Islet precursor cell (in vitro differentiated cells): ENCODE measurements at regions not wholly inside any gene's neighbourhood (a gene's known extent, or its start where the extent isn't known, plus 50 kb on each side); places are given as distances from the start of the nearest gene placed in this dataset.
"Not testable (repeated sequence)": the region's sequence is repeated elsewhere in the genome, so short reads cannot be mapped to it uniquely, and the experiment has no call there.

ENCODE experiments used
- DNase-seq: peaks from one replicate; pipeline ENCODE4 v3.0.0-alpha.2; 2018

DNA sequence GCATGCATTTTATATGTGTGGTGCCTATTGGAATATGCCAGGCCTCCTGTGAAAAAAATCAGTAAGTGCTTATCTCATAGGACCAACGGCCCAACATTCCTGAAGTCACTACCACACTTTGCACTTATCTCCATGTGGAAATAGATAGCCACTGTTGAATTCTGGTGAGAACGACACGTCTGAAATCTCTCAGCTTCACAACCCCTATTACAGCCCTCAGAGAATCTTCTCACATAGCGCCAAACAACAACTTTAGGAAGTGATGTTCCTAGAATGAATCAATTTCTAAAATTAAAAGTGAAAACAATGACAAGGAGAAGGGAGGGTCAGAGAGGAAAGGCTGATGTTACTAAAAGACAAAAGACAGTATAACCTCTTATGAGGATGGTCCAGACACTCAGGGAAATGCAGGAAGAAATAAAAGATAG is 270.8 kb upstream of the BTG1 start:
- DNase-seq = no peak

DNA sequence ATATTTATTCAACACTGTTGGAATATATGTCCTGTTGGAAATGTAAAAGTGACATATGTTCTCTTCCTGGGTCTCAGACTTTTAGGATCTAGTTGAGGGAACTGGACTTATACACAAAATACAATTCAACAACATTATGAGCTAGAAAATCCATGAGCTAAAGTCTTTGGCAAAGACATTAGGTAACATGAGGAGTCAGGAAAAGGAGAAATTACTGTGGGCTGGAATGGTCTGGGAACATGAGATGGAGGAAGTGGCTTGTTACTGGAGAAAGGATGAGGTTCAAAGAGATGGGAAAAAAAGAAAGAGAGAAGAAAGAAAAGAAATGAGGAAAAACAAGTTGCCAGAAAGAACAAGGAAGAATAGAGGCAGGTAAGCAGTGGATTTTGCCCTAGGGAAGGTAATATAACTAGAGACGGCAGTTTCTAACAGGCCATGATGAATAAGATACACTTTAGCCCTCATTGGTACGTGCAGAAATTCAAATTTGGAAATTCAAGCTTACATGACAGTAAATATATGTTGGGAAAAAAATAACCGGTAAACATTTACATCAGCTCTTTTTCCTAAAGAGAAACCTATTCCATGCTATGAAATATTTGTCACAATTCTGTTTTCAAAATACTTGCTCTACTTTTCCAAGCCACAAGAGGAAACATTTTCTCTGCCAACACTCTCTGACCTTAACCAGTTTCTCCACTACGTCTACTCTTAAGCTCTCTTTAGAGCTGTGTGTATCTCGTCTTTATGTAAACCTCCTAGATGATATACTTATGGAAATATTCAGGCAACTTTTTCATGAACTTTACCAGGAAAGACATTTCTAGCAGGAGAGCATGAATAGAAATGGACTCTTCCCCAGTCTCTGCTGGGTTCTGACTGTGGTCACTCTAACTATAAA is 268.8 kb upstream of the BTG1 start:
- no peak for DNase-seq

DNA sequence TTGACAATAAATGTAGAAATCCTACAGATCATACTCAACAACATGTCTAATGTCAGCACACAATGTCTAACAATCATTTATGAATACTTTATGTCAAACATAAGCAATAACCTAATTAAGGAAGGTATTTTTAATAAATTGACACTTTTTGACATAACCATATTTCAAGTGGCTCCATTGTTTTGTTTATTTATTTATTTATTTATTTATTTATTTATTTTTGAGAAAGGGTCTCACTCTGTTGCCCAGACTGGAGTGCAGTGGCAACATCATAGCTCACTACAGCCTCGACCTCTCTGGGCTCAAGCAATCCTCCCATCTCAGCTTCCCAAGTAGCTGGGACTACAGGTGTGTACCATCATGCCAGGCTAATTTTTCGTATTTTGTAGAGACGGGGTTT is 267.6 kb upstream of the BTG1 start:
- DNase-seq = no peak

DNA sequence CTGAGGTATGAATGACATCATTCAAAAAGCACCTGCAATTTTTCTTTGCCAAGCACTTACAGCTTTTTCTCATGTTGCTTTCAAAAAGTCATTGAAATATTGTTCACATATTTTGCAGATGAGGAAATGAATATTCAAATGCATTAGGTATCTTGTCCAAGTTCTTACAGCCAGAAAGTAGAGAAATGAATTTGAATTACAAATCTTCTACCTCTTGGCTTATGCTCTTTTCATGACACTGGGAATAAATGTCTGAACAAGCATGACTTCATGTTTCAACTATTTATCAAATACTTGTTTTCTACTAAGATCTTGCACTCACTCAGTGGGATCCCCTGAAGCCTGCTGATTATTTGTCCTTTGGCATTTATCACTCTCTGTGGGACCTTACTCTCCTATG is 267.2 kb upstream of the BTG1 start:
- no peak for DNase-seq

DNA sequence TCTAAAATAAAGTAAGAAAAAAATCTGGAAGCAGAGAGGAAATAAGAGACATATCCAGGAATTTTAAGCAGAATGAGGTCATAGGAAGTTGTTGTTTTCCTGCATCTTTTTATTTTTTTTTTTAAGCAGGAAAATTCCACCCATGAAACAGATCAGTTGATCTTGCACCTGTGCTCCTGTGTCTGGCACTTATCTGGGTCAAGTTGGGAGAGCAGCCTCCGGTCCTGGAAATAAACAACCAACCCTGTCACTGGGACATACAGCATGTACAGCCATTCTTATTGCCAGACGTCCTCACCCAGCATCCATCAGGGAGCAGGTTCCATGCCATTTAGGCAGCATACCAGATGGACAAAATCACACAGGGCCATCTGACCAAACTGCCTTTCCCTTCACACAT is 266.0 kb upstream of the BTG1 start:
- DNase-seq = no peak

DNA sequence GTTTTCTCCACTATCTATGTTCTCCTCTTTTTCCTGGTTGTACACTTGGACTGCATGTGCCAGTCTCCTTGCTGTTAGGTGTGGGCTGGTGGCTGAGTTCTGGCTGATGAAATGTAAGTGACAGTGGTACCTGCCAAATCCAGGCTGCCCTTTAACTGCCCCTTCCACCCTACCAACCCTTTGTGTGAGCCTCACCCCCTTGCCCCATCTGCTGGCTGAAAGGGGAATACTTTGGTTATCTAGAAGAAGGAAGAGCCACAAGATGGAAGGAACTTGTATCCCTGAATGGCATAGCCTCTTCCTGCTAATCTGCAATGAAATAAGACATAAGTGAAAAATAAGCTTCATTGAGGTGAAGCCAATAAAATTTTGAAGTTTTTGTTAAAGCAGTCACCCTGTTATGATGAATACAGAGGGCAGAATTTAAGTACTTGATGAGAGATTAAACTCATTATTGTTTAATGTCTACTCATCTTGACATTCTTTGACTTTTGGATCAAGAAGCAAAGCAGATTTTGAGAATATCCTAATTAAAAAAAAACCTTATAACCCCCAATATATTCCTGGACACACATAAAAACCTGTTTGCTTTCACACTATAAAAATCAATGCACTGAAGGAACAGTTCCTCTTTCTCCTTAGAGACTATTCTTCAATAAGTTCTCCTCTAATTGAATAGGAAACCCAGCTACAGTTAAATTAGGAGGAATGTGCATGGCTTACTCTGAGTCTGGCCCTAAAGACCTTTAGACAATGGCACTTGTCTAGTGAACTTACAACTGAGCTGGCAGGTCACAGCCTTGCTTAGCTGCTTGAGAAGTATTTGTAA is 262.6 kb upstream of the BTG1 start:
- peak; percentile 81 for DNase-seq

DNA sequence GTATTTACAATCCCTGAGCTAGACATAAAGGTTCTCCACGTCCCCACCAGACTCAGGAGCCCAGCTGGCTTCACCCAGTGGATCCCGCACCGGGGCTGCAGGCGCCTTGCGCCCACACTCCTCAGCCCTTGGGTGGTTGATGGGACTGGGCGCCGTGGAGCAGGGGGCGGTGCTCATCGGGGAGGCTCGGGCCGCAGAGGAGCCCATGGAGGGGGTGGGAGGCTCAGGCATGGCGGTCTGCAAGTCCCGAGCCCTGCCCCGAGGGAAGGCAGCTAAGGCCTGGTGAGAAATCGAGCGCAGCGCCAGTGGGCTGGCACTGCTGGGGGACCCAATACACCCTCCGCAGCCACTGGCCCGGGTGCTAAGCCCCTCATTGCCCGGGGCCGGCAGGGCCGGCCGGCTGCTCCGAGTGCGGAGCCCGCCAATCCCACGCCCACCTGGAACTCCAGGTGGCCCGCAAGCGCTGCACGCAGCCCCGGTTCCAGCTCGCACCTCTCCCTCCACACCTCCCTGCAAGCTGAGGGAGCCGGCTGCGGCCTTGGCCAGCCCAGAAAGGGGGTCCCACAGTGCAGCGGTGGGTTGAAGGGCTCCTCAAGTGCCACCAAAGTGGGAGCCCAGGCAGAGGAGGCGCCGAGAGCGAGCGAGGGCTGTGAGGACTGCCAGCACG is 260.9 kb upstream of the BTG1 start:
- not testable (repeated sequence) for DNase-seq

DNA sequence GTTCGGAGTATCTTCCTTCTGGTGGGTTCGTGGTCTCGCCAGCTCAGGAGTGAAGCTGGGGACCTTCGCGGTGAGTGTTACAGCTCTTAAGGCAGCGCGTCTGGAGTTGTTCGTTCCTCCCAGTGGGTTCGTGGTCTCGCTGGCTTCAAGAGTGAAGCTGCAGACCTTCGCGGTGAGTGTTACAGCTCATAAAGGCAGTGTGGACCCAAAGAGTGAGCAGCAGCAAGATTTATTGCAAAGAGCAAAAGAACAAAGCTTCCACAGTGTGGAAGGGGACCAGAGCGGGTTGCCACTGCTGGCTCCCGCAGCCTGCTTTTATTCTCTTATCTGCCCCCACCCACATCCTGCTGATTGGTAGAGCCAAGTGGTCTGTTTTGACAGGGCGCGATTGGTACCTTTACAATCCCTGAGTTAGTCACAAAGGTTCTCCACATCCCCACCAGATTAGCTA is 260.2 kb upstream of the BTG1 start:
- DNase-seq = not testable (repeated sequence)

DNA sequence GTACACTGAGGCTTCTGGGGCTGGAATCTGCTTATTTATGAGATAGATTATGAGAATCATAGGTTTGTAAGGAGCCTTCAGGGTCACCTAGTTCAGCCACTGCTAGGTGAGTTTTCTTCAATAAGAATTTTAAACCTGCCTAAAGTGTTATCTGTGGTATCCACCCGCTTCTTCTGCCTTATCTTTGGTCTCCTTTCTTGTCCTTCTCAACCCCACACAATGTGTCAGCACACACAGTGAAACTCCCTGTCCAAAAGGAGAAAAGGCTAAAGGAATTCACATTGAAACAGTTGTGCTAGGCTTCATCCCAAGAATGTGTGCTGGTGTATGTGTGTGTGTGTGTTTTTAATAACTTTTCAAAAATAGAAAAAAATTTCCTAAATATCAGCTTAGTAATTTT is 259.3 kb upstream of the BTG1 start:
- DNase-seq = no peak

DNA sequence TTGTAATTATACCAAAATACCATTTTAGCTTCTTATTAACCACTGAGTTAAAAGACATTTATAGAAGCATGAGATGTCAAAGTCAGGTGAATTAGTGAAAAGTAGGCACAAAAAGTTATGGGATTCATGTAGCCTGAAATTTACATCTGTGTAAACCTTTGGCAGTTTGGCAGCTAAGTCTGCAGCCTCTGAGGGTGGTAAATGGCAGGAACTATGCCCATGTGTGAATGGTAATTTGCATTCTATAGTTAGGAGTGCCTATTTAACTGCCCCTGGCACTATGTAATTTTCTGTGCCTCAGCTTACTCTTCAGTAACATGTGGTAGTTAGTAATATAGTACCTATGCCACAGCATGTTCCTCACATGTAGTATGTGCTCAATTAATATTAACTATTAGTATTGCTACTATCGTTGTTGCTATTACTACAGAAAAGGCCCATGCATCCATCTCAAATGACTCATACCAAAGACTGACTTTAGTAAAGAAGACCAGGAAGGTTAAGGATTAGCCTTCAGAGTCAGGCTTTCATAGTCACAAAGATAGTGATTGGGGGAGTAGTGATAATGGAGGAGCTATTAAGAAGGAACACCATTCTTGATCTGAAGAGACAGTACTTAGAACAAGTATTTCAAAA is 258.7 kb upstream of the BTG1 start:
- no peak for DNase-seq

DNA sequence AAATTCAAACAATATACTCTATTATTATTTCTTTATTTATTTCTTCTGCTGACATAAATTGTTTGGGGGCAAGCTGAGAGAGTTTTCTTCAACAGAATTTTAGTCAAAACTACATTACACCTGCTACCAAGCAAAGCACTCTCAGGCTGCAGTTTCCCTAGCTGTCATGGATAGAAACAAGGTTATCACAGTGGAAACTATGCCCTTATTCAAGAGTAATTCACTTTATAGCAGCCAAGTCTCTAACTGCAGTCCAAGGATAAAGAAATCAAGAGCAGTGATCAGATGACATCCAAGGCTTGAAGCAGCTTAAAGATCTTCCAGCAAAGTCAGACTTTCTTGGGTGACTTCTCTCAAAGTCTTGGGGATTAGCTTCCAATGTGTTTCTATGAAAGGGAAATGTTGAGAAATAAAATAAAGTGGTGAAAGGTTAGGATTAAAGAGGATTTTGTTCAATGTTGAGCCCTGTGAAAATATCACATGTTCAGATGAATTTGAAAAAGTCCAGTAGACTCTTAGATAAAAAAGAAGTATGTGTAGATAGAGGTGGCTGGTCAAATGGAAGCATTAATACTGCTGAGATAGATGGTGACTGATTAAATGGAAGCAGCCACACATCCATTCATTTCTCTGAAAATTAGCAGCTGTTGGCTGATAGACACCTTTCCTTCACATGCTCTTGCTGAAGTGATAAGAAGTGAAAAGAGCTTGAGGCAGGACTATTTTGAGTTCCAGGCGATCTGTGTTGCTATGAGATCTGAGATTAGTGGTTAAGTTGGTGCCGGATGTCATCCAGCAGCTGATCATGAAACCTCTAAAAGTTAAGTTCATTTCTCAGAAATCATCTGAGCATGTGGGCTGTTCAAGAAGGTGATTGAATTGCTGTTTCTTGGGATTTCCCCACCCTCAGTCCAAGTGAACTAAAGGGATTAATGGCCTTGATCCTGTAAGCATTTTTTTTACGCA is 257.8 kb upstream of the BTG1 start:
- no peak for DNase-seq

DNA sequence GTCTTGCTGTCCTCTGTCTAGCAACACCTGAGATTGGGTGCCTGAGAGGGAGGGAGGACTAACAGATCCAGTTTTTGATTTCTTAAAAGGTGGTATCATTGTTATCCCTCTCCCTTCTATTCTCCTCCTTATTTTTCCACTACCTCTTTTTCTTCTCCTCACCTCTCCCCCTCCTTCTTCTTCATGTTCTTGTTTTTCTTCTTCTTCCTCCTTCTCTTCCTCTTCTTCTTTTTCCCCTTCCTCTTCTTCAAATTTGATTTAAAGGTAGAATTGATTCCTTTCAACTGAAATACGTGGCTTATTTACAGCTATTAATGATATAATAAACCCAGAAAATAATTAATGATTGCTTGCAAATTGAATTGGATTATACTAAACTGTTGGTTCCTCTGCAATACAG is 256.8 kb upstream of the BTG1 start:
- no peak for DNase-seq

DNA sequence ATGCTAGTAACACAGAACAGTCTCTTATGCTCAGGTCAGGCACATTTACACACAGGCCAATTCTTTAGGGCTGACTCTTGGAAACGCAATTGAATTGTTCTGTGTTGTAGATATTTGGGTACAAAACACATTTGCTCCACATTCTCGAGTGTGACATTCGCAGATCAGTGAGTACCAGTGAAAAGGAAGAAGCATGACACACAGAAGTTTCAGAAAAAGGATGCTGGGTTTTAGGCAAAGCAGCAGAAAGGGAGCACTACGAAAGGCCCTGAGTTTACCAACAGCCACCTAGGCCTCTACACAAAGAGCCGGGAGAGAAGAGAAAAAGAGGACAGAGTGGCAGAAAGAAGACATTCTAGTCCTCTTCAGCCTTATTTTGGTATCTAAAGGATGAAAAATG is 254.4 kb upstream of the BTG1 start:
- no peak for DNase-seq

DNA sequence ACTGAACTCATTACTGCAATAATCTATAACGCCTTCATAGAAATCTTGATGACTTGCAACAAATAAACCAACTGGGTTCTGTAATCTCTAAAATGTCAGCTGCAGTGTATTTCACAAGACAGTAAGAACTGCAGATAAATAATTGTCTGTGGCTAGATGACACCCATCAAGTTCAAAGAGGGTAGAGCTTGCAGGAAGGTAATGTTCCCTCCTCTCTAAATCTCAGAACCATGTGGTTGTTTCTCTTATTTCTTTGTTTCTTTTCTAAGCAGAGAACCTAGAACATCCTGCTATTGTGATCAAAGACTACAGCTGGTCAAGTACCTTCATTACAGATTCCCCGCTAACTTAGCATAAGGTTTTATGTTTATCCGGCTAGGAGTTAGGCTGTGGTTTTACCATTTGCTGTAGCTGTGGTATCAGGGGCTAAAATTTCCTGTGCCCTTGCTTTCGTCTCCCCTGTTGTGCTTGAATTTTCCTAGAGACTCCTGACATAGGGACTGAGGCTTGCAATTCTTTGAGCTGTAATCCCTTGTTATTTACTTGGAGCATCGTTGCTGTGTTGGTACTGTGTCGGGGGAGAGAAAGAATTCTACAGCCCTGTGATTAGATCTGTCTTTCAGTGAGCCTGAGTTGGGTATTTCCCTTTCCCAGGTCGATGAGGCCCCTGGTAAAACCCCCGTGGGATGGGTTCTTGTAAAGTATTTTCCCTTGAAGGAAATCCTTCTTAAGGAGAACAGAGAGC is 253.1 kb upstream of the BTG1 start:
- no peak for DNase-seq

DNA sequence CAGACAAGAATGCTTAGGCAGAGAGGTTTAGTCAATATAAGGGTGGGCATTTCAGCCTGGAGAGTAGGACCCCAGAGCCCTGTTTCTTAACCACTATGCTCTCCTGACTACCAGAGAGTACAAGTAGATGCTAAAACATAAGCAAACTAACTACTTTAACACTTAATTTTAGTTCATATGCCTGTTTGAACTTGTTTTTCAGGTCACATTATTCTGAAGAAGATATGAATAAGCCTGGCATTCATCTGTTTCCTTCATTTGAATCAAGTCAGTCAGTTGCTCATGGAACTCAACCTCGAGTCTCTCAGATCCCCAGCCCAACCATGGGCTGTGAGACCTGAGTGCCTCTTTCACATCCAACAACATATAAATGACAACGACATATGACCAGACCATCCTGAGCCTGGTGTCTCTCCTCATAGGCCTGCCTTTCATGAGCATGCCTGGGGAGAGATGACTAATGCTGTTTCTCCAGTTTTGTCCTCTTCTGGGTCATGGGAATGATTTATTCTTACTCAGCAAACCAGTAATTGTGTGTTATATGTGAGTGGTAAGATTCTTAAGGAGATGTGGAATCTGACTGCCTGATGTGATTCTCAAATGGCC is 251.1 kb upstream of the BTG1 start:
- peak; percentile 71 for DNase-seq

DNA sequence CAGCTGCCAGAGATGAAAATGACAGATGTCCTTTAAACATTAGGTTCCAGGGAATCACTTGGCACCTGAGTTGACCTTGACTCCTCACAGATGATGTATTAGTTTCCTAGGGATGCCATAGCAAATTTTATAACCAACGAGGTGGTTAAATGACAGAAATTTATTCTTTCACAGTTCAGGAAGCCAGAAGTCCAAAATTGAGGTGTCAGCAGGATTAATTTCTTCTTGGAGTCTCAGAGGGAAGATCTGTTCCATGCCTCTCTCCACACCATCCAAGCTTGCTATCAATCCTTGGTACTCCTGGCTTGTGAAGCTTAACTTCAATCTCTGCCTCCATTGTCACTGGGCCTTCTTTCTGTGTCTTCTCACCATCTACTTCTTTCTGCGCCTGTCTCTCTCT is 249.7 kb upstream of the BTG1 start:
- no peak for DNase-seq

DNA sequence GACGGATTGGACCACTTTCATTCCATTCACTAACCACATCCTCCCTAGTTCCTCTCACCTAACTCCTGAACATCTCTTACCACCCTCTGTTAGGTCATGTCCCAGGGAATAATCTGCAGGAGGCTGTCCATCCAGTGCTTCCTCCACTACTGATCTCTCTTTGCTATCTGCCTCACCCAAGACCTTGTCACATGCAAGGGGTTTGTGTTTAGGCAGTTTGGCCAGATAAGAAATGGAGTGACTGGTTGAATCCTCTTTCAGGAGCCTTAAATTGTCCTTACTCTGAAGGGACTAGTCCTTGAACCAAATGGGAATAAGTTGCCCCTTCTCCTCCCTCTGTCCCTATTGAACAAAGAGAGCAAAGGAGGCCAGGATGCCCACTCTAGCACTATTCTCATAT is 249.2 kb upstream of the BTG1 start:
- DNase-seq = no peak

DNA sequence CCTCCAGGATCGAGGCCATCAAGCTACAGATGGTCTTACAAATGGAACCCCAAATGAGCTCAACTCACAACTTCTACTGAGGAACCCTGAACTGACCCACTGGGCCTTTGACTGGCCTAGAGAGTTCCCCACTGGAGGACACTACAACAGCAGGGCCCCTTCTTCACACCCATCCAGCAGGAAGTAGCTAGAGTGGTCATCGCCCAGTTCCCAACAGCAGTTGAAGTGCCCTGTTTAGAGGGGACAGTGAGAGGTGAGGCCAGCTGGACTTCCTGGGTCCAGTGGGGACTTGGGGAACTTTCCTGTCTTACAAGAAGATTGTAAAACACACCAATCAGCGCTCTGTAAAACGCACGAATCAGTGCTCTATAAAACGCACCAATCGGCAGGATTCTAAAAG is 247.9 kb upstream of the BTG1 start:
- no peak for DNase-seq

DNA sequence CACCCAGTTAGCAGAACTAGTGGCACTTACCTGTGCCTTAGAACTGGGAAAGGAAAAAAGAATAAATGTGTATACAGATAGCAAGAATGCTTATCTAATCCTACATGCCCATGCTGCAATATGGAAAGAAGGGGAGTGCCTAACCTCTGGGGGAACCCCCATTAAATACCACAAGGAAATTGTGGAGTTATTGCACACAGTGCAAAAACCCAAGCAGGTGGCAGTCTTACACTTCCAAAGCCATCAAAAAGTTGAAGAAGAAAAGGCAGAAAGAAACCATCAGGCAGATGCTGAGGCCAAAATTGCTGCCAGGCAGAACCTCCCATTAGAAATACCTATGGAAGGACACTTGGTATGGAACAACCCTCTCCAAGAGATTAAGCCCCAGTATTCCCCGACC is 246.1 kb upstream of the BTG1 start:
- DNase-seq = not testable (repeated sequence)

DNA sequence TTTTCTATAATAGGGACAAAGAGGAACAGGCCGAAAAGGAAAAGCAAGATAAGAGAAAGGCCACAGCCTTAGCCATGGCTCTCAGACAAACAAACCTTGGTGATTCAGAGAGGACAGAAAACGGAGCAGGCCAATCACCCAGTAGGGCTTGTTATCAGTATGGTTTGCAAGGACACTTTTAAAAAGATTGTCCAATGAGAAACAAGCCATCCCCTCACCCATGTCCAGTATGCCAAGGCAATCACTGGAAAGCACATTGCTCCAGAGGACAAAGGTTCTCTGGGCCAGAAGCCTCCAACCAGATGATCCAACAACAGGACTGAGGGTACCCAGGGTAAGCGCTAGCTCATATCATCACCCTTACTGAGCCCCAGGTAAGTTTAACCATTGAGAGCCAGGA is 243.8 kb upstream of the BTG1 start:
- DNase-seq = no peak

DNA sequence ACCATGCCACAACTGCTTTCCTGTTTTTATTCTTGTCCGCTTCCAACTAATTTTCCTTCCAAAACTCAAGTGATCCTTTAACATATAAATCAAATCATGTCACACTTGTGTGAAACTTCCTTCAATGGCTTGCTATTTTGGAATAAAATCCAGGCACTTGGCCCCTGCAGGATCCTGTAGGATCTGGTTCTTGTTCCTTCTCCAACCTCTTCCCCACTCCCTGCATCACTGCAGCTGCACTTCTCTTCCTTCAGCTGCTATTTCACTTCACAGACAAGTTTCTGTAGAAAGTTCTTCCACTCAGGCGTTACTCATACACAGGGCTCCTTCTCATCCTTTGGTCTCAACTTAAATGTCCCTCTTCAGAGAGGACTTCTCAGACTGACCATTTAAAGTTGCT is 239.7 kb upstream of the BTG1 start:
- no peak for DNase-seq
